Ectodermal cell (in vitro differentiated cells): ENCODE measurements at regions not wholly inside any gene's neighbourhood (a gene's known extent, or its start where the extent isn't known, plus 50 kb on each side); places are given as distances from the start of the nearest gene placed in this dataset.

Experiments
- H3K27ac ChIP-seq: 2 replicates; pipeline ENCODE4 v1.7.0; 2013; ENCODE audit warnings: mild to moderate bottlenecking, low read depth, low read length; ENCODE audit not compliant: insufficient read depth, poor library complexity, severe bottlenecking
- H3K27me3 ChIP-seq: 2 replicates; pipeline ENCODE4 v1.7.0; 2013; ENCODE audit warnings: mild to moderate bottlenecking, low read length; ENCODE audit not compliant: insufficient read depth, control insufficient read depth, poor library complexity, severe bottlenecking
- H3K36me3 ChIP-seq: one replicate; pipeline ENCODE4 v1.7.0; 2013; ENCODE audit warnings: low read length; ENCODE audit not compliant: control insufficient read depth, insufficient read depth
- H3K4me1 ChIP-seq: one replicate; pipeline ENCODE4 v1.7.0; 2013; ENCODE audit warnings: low read length; ENCODE audit not compliant: control insufficient read depth, insufficient read depth
- H3K4me3 ChIP-seq: 2 replicates; pipeline ENCODE4 v1.7.0; 2013; ENCODE audit warnings: low read depth, low read length, control low read depth; ENCODE audit not compliant: insufficient read depth
- H3K9me3 ChIP-seq: 2 replicates; pipeline ENCODE4 v1.7.0; 2013; ENCODE audit warnings: mild to moderate bottlenecking, low read length, moderate library complexity; ENCODE audit not compliant: control insufficient read depth
- WGBS, 2 experiments: methylation state at CpG; one replicate each; pipeline ENCODE4 v1.1.7; 2013; ENCODE audit warnings: missing lambda C conversion rate in 2 of 2; 5-methylcytosine and 5-hydroxymethylcytosine counted together

DNA sequence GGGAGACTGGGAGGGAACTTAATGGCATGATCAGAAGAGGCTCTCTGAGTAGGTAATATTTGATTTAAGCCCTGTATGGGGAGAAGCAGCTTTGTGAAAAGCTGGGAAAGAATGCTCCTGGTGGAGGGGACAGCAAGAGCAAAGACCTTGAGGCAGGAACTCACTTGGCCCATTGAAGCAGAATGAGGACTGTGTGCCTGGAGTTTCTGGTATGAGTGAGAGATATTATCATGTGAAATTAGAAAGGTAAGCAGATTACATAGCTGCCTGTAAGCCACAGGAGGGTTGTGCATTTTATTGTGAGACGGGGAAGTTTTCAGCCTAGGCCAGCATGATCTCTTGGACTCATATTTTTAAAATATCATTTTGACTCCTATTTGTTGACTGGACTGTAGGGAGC lies 502.1 kb downstream of the DHX35 start:
- 89 to 100% methylated on average over 1 of the region's 1 CpG for WGBS, 2 experiments
- Histone ChIP-seq H3K36me3 (no peaks in the 10 kb centered on the region), H3K9me3 (no peaks in the 10 kb centered on the region), H3K27ac (no peak overlapping the region), H3K4me3 (no peak overlapping the region), H3K4me1 (no peaks in the 10 kb centered on the region), H3K27me3 (no peaks in the 10 kb centered on the region)

DNA sequence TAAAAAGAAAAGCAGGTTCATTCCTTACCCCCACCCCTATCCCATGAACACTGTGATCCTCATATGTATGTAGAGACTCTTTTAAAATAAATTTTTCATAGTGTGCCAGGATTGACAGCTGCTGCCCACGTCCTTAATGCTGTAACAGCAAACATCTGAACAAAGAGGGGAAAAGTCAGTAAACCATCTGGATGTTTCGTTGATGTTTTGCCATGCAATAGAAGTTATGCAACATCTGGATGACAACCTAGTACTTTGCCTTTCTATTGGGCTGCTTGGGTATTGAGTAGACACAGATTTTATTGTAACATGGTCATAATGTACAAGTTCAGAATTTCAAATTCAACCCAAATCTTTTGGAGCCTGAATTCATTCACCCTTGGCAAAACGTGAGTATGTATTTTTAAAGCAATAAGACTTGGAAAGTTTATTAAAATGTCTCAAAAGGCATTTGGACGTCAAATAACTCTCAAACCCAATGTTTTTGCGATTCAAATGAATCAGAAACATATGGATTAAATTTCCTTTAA lies 500.3 kb downstream of the DHX35 start:
- Histone ChIP-seq H3K9me3 (no peaks in the 10 kb centered on the region), H3K36me3 (no peaks in the 10 kb centered on the region), H3K4me1 (no peaks in the 10 kb centered on the region), H3K27ac (no peak overlapping the region), H3K27me3 (no peaks in the 10 kb centered on the region), H3K4me3 (no peak overlapping the region)
- WGBS, 2 experiments, result 92% methylated on average over 5 of the region's 5 CpGs

DNA sequence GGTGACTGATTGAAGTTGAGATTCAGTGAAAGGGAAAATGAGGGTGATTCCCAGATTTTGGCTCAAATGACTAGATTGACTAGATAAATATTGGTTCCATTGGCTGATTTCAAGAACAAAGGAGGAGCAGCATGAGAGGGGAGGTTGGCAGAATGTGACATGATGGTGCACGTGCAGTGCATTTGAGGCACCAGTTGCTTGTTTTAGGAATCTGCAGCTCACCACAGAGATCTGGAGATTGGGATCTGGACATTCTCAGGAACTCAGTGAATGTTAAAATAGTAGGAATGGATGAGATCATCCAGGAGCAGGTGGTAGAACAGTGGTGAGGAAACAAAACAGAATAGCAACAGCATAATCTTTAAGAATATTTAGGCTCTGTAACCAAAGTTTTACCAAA lies 496.3 kb downstream of the DHX35 start:
- Histone ChIP-seq H3K27me3 (no peaks in the 10 kb centered on the region), H3K4me1 (peaks cover 15% of the 10 kb centered on the region), H3K4me3 (no peak overlapping the region), H3K9me3 (no peaks in the 10 kb centered on the region), H3K36me3 (no peaks in the 10 kb centered on the region), H3K27ac (no peak overlapping the region)
- WGBS, 2 experiments, result 91 to 97% methylated on average over 1 of the region's 1 CpG

DNA sequence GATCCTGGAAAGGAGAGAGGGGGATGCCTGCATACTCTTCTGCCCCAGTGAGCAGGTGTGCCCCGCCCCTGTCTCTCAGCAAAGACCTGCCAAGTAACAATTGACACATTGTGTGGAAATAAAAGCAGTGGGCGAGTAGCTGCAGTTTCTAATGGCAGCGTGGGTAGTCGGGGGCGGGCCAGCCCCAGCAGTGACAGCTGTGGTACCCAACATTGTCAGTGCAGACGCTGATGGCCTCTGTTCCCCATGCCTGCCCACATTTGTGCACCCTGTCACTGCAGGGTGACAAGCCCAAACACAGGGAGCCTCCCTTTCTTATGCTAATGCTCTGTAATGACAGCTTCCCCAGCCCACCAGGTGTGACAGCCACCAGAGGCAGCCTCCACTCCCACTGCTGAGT lies 491.7 kb downstream of the DHX35 start:
- H3K27me3 ChIP-seq, result no peaks in the 10 kb centered on the region
- WGBS, 2 experiments, result 51 to 65% methylated on average over 6 of the region's 6 CpGs
- H3K36me3 ChIP-seq, result no peaks in the 10 kb centered on the region
- no peak overlapping the region for H3K27ac ChIP-seq
- H3K4me3 ChIP-seq, result no peak overlapping the region
- no peaks in the 10 kb centered on the region for H3K9me3 ChIP-seq
- peaks cover 15% of the 10 kb centered on the region for H3K4me1 ChIP-seq

DNA sequence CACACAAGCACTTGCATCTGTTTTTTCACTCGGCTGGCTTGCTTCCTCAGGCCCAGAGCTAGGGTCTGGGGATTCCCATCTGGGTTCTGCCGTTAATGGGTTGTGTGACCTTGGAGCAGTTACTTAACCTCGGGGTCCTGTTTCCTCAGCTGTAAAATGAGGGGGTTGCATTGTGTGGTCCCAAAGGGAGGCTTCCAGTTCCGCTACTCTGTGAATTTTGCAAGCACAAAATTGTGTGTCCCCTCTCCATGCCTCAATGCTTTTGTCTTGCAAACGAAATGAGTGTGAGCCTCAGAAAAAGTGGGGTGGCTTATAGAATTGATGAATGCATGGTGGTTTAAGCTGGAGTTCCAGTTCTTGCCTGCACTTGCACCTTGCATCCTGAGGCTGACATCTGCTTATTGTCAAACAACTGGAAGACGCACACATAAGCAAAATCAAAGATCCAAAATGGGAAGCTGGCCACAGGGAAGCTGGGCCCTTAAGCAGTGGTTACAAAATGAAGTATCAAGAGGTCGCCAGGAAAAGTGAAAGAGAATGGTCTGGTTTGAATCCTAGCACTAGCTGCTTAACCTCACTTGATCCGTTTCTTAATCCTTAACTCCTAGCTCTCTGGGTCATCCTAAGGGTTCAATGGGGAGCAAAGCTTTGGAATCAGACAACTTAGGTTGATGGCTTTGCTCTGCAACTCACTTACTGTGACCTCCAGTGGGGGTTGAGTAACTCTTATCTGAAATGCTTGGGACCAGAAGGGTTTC lies 490.6 kb downstream of the DHX35 start:
- WGBS, 2 experiments, result 92% methylated on average over 8 of the region's 8 CpGs
- Histone ChIP-seq H3K27me3 (no peaks in the 10 kb centered on the region), H3K4me1 (peaks cover 15% of the 10 kb centered on the region), H3K27ac (no peak overlapping the region), H3K9me3 (no peaks in the 10 kb centered on the region), H3K4me3 (no peak overlapping the region), H3K36me3 (no peaks in the 10 kb centered on the region)

DNA sequence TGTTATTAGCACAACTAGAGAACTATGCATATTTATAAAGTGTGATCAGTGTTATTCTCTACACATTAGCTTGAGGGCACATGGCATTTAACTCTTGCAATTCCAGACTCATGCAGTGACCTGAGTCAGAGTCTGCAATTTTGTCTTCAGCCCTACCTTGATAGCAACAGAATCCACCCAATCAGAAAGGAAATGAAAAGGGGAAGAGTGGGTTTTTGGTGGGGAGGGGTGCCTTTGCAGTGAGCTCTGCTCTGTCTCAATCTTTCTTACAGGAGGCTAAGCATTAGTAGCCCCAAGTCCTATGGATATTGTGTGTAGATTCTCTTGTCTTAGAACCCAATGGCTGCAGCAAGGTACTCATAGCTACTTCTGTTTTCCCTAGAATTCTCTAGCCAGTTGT lies 489.2 kb downstream of the DHX35 start:
- no peaks in the 10 kb centered on the region for H3K36me3 ChIP-seq
- no peaks in the 10 kb centered on the region for H3K9me3 ChIP-seq
- H3K4me3 ChIP-seq, result no peak overlapping the region
- peaks cover 15% of the 10 kb centered on the region for H3K4me1 ChIP-seq
- H3K27ac ChIP-seq, result no peak overlapping the region
- H3K27me3 ChIP-seq, result no peaks in the 10 kb centered on the region

DNA sequence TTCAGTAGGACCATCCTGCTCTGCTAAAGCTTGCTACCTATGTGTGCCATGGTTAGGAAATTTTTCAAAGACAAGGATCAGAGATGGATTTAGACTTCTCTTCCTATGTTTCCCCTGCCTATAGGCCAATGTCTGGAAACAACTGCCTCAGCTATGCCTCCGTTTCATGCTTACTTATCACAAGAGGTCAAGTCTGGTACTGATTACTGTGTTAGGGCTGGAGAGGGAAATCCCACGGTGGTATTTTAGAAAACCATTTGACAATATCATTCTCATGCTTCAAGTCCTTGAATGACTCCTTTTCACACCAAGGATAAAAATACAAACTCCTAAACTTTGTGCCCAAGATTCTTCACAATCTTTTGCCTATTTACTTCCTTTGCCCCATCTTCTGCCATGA lies 484.3 kb downstream of the DHX35 start:
- Histone ChIP-seq H3K4me3 (no peak overlapping the region), H3K36me3 (no peaks in the 10 kb centered on the region), H3K9me3 (no peaks in the 10 kb centered on the region), H3K4me1 (no peaks in the 10 kb centered on the region), H3K27me3 (no peaks in the 10 kb centered on the region), H3K27ac (no peak overlapping the region)
- 83 to 86% methylated on average over 2 of the region's 2 CpGs for WGBS, 2 experiments

DNA sequence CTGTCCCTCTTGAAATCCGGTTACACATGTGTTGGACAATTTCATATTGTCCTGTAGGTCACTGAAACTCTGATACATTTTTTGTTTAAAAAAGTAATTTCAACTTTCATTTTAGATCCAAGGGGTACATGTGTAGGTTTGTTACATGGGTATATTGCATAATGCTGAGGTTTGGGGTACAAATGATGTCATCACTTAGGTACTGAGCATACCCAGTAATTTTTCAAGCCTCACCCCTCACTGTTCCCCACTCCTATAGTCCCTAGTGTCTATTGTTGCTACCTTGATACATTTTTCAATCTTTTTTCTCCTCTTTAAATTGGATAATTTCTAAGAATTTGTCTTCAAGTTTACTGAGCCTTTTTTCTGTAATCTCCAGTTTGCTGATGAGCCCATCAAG lies 483.0 kb downstream of the DHX35 start:
- 100% methylated on average over 1 of the region's 1 CpG; no CpG with 5 or more reads in 1 of the 2 experiments for WGBS, 2 experiments
- no peak overlapping the region for H3K4me3 ChIP-seq

DNA sequence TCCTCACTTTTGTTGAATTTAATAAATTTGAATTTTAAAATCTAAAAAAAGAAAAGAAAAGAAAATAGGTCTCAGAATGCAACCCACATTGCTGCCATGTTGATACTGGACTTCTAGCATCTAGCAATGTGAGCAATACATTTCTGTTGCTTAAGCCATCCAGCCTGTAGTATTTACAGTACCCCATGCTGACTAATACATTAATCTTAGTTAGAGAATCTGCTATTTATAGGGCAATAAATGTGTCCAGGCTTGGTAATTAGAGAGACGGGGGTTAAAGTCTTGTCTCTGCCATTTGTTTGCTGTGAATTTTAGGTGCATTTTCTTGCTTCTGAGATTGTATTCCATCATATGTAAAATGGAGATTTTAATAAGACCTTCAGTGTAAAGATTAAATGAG lies 471.3 kb downstream of the DHX35 start:
- Histone ChIP-seq H3K27ac (no peak overlapping the region), H3K4me1 (no peaks in the 10 kb centered on the region), H3K36me3 (no peaks in the 10 kb centered on the region), H3K4me3 (no peak overlapping the region), H3K27me3 (no peaks in the 10 kb centered on the region), H3K9me3 (no peaks in the 10 kb centered on the region)
- WGBS, 2 experiments, result 94% methylated on average over 1 of the region's 1 CpG

More for the DNA sequence above, 483.0 kb downstream of the DHX35 start:
- no peaks in the 10 kb centered on the region for H3K27me3 ChIP-seq
- H3K9me3 ChIP-seq, result no peaks in the 10 kb centered on the region
- H3K36me3 ChIP-seq, result no peaks in the 10 kb centered on the region
- H3K27ac ChIP-seq, result no peak overlapping the region
- H3K4me1 ChIP-seq, result no peaks in the 10 kb centered on the region

DNA sequence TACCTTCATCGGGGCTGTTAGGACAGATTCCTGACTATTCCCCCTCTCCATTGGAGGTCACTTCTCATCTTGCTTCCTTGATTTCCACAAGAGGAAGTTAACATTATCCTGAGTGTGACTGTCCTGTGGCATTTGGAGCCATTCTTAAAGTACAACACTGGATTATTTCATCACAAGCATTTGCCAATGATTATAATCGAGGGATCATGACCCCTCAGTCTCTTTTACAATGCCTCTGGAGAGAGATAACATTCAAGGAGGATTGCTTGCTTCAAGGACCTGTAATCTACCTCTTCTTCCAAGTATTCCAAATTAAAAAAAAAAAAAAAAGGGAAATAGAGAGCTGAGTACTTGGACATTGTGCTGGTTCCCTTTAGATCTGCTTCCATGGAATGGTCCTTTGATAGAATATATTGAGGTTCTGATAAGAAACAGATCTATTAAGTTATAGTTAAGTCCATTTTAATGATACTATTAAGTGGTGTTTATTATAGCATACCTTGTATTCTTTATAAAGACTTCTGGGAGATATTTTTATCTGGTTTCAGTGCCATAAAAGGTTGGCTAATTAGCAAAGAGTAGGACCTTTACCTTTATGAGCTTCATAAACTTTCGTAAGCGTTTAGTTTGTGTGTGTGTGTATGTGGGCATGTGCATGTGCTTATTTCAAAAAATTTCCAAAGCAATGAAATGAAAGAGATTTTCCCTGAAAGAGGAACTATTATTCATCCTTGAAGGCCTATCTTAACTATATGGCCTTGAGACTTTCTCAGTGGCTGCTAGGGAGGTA lies 469.1 kb downstream of the DHX35 start:
- 90 to 95% methylated on average over 4 of the region's 4 CpGs for WGBS, 2 experiments
- Histone ChIP-seq H3K27me3 (no peaks in the 10 kb centered on the region), H3K4me3 (no peak overlapping the region), H3K36me3 (no peaks in the 10 kb centered on the region), H3K4me1 (no peaks in the 10 kb centered on the region), H3K27ac (no peak overlapping the region), H3K9me3 (no peaks in the 10 kb centered on the region)
